Coronary artery (tissue), 2 donors: ENCODE measurements at regions not wholly inside any gene's neighbourhood (a gene's known extent, or its start where the extent isn't known, plus 50 kb on each side); places are given as distances from the start of the nearest gene placed in this dataset.

ENCODE experiments used
- DNase-seq: peaks from one replicate; pipeline ENCODE4 v3.0.0-alpha.2; 2017; ENCODE audit warnings: low spot score
- H3K27ac ChIP-seq, 2 donors: fragments of 200-600 bp; sonication (generic); one replicate each; pipeline ENCODE4 v1.5.1; 2016 to 2019
- H3K4me3 ChIP-seq: fragments of 200-600 bp; sonication (generic); 2 replicates; pipeline ENCODE4 v1.5.1; 2016; ENCODE audit warnings: mild to moderate bottlenecking, moderate library complexity
- TF ChIP-seq, protein P1 (sequence below): fragments of 200-600 bp; sonication (generic); IDR thresholded peaks from one replicate; pipeline ENCODE4 v1.5.1; 2019; ENCODE audit warnings: antibody characterized with exemption

GRCh38 chr12:108043750-108044533 is 85.1 kb upstream of the WSCD2 start:
- TF ChIP-seq, protein P1, sequence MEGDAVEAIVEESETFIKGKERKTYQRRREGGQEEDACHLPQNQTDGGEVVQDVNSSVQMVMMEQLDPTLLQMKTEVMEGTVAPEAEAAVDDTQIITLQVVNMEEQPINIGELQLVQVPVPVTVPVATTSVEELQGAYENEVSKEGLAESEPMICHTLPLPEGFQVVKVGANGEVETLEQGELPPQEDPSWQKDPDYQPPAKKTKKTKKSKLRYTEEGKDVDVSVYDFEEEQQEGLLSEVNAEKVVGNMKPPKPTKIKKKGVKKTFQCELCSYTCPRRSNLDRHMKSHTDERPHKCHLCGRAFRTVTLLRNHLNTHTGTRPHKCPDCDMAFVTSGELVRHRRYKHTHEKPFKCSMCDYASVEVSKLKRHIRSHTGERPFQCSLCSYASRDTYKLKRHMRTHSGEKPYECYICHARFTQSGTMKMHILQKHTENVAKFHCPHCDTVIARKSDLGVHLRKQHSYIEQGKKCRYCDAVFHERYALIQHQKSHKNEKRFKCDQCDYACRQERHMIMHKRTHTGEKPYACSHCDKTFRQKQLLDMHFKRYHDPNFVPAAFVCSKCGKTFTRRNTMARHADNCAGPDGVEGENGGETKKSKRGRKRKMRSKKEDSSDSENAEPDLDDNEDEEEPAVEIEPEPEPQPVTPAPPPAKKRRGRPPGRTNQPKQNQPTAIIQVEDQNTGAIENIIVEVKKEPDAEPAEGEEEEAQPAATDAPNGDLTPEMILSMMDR: no peak
- Histone ChIP-seq H3K27ac (no peak overlapping the region), H3K4me3 (no peak overlapping the region)
- no peak for DNase-seq

- H3K4me3 ChIP-seq: no peak overlapping the region
- H3K27ac ChIP-seq: no peak overlapping the region
- TF ChIP-seq, protein P1: no peak
- DNase-seq: no peak
These were observed 83.0 kb upstream of the WSCD2 start for GRCh38 chr12:108046135-108046534.

DNA sequence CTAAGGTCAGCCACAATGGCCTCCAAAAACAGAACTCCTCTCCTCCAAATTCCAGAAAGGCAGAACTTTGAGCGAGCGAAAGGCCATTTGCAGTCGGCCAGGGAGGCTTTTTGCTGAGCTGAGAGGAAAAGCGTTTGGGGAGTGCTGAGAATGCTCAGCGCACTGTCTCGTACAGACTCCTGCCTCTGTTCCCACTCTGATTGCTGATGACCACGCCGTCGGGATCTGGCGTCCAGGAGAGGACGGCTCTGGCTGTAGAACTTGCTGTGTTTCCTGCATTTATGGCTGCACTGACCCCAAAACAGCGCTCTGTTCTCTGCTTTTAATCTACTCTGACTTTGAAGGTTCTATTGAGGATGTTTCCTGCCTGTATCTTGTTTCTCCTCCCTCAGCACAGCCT is 82.4 kb upstream of the WSCD2 start:
- Histone ChIP-seq H3K4me3 (peak overlapping the region; percentile 50), H3K27ac (peak overlapping the region; percentile 8 to 79)
- DNase-seq: no peak
- TF ChIP-seq, protein P1: no peak

- Histone ChIP-seq H3K27ac (peak overlapping the region in 1 of 2 donors; percentile 79), H3K4me3 (peak overlapping the region; percentile 50)
- TF ChIP-seq, protein P1: no peak
- DNase-seq: no peak
These were observed 82.0 kb upstream of the WSCD2 start for GRCh38 chr12:108047071-108047550.

- no peak overlapping the region for H3K27ac ChIP-seq
- TF ChIP-seq, protein P1: no peak
- H3K4me3 ChIP-seq: no peak overlapping the region
- no peak for DNase-seq
These were observed 80.4 kb upstream of the WSCD2 start for GRCh38 chr12:108048686-108049085.

- no peak for DNase-seq
- Histone ChIP-seq H3K4me3 (no peak overlapping the region), H3K27ac (no peak overlapping the region)
- TF ChIP-seq, protein P1: no peak
These were observed 78.4 kb upstream of the WSCD2 start for GRCh38 chr12:108050696-108051095.

- no peak for DNase-seq
- Histone ChIP-seq H3K27ac (no peak overlapping the region), H3K4me3 (no peak overlapping the region)
- TF ChIP-seq, protein P1: no peak
These were observed 76.8 kb upstream of the WSCD2 start for GRCh38 chr12:108052260-108052659.
